Activated T-cell treated with anti-CD3 and anti-CD28 coated beads, Interleukin-2, amount 50 U/mL, for 48 hours (primary cell): ENCODE measurements at regions not wholly inside any gene's neighbourhood (a gene's known extent, or its start where the extent isn't known, plus 50 kb on each side); places are given as distances from the start of the nearest gene placed in this dataset.

Source experiments
- DNase-seq, 2 experiments: peaks; one replicate each; pipeline ENCODE4 v3.0.0-alpha.2; 2020

- DNase-seq = no peak
Measured at GRCh38 chr20:60395991-60396390, 437.8 kb downstream of the CDH26 start.

- no peak for DNase-seq
Measured at GRCh38 chr20:60400567-60400966, 442.3 kb downstream of the CDH26 start.

GRCh38 chr20:60402189-60403058 lies 444.2 kb downstream of the CDH26 start:
- no peak for DNase-seq

- no peak for DNase-seq
Measured at GRCh38 chr20:60403105-60403741, 445.0 kb downstream of the CDH26 start.

GRCh38 chr20:60407011-60407771 lies 449.0 kb downstream of the CDH26 start:
- DNase-seq = no peak

- DNase-seq = no peak
Measured at GRCh38 chr20:60407938-60408337, 449.7 kb downstream of the CDH26 start.

GRCh38 chr20:60408435-60408834 lies 450.2 kb downstream of the CDH26 start:
- DNase-seq = no peak

GRCh38 chr20:60410618-60411264 lies 452.5 kb downstream of the CDH26 start:
- DNase-seq = no peak

GRCh38 chr20:60411813-60412212 lies 453.6 kb downstream of the CDH26 start:
- DNase-seq = no peak

- DNase-seq = no peak
Measured at GRCh38 chr20:60420676-60421229, 462.5 kb downstream of the CDH26 start.

GRCh38 chr20:60422848-60423247 lies 464.6 kb downstream of the CDH26 start:
- no peak for DNase-seq

- no peak for DNase-seq
Measured at GRCh38 chr20:60424267-60424902, 466.2 kb downstream of the CDH26 start.

GRCh38 chr20:60427516-60427915 lies 469.3 kb downstream of the CDH26 start:
- DNase-seq = no peak

- DNase-seq = no peak
Measured at GRCh38 chr20:60428651-60429050, 470.4 kb downstream of the CDH26 start.

- no peak for DNase-seq
Measured at GRCh38 chr20:60430516-60431001, 472.3 kb downstream of the CDH26 start.

GRCh38 chr20:60431349-60431748 lies 473.1 kb downstream of the CDH26 start:
- DNase-seq = no peak

GRCh38 chr20:60437418-60437817 lies 479.2 kb downstream of the CDH26 start:
- DNase-seq = no peak

- no peak for DNase-seq
Measured at GRCh38 chr20:60446267-60447111, 488.3 kb downstream of the CDH26 start.

- DNase-seq = no peak
Measured at GRCh38 chr20:60447703-60448102, 489.5 kb downstream of the CDH26 start.

- DNase-seq = no peak
Measured at GRCh38 chr20:60453388-60454246, 495.4 kb downstream of the CDH26 start.
